ENCODE measurements at regions not wholly inside any gene's neighbourhood (a gene's known extent, or its start where the extent isn't known, plus 50 kb on each side); places are given as distances from the start of the nearest gene placed in this dataset.
"Not testable (repeated sequence)": the region's sequence is repeated elsewhere in the genome, so short reads cannot be mapped to it uniquely, and the experiment has no call there.

GRCh38 chr1:112105557-112105956 is 116.1 kb upstream of the KCND3 start:
- H3K9me3 ChIP-seq (ENCODE audit: low read length): no peaks in the 10 kb centered on the region
- H3K9ac ChIP-seq (ENCODE audit: low read length): no peak overlapping the region
- H3K4me1 ChIP-seq (ENCODE audit: insufficient read depth, low read length): no peaks in the 10 kb centered on the region
- H3K36me3 ChIP-seq (ENCODE audit: insufficient read depth, low read length): no peaks in the 10 kb centered on the region
- no peak overlapping the region for H3K27ac ChIP-seq (ENCODE audit: low read depth, low read length)
- H3K27me3 ChIP-seq (ENCODE audit: control insufficient read depth in 1 of 2, insufficient read depth in 2 of 2, low read length in 2 of 2): no peaks in the 10 kb centered on the region
- H3K4me3 ChIP-seq (ENCODE audit: low read depth in 1 of 2, low read length in 2 of 2): no peak overlapping the region

DNA sequence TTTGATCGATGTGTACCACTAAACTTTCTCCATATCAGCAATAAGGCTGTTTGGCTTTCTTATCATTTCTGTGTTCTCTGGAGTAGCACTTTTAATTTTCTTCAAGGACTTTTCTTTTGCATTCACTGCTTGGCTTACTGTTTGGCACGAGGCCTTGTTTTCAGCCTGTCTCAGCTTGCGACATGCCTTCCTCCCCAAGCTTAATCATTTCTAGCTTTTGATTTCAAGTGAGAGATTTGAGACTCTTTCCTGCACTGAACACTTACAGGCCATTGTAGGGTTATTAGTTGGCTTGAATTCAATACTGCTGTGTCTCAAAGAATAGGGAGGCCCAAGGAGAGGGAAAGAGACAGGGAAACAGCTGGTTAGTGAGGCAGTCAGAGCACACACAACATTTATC is 120.6 kb upstream of the KCND3 start:
- H3K4me3 ChIP-seq (ENCODE audit: low read depth in 1 of 2, low read length in 2 of 2): no peak overlapping the region
- H3K9me3 ChIP-seq (ENCODE audit: low read length): no peaks in the 10 kb centered on the region
- no peaks in the 10 kb centered on the region for H3K36me3 ChIP-seq (ENCODE audit: insufficient read depth, low read length)
- no peak overlapping the region for H3K9ac ChIP-seq (ENCODE audit: low read length)
- H3K4me1 ChIP-seq (ENCODE audit: insufficient read depth, low read length): no peaks in the 10 kb centered on the region
- H3K27me3 ChIP-seq (ENCODE audit: control insufficient read depth in 1 of 2, insufficient read depth in 2 of 2, low read length in 2 of 2): no peaks in the 10 kb centered on the region
- no peak overlapping the region for H3K27ac ChIP-seq (ENCODE audit: low read depth, low read length)

GRCh38 chr1:112111734-112112133 is 122.3 kb upstream of the KCND3 start:
- Histone ChIP-seq H3K4me1 (ENCODE audit: insufficient read depth, low read length) (no peaks in the 10 kb centered on the region), H3K4me3 (ENCODE audit: low read depth in 1 of 2, low read length in 2 of 2) (no peak overlapping the region), H3K27ac (ENCODE audit: low read depth, low read length) (no peak overlapping the region), H3K9me3 (ENCODE audit: low read length) (no peaks in the 10 kb centered on the region), H3K36me3 (ENCODE audit: insufficient read depth, low read length) (no peaks in the 10 kb centered on the region), H3K27me3 (ENCODE audit: control insufficient read depth in 1 of 2, insufficient read depth in 2 of 2, low read length in 2 of 2) (no peaks in the 10 kb centered on the region), H3K9ac (ENCODE audit: low read length) (no peak overlapping the region)

- Histone ChIP-seq H3K4me1 (ENCODE audit: insufficient read depth, low read length) (no peaks in the 10 kb centered on the region), H3K36me3 (ENCODE audit: insufficient read depth, low read length) (no peaks in the 10 kb centered on the region), H3K27ac (ENCODE audit: low read depth, low read length) (no peak overlapping the region), H3K9me3 (ENCODE audit: low read length) (no peaks in the 10 kb centered on the region), H3K27me3 (ENCODE audit: control insufficient read depth in 1 of 2, insufficient read depth in 2 of 2, low read length in 2 of 2) (no peaks in the 10 kb centered on the region), H3K9ac (ENCODE audit: low read length) (no peak overlapping the region), H3K4me3 (ENCODE audit: low read depth in 1 of 2, low read length in 2 of 2) (no peak overlapping the region)
Observed at GRCh38 chr1:112114540-112114939, 125.1 kb upstream of the KCND3 start.

DNA sequence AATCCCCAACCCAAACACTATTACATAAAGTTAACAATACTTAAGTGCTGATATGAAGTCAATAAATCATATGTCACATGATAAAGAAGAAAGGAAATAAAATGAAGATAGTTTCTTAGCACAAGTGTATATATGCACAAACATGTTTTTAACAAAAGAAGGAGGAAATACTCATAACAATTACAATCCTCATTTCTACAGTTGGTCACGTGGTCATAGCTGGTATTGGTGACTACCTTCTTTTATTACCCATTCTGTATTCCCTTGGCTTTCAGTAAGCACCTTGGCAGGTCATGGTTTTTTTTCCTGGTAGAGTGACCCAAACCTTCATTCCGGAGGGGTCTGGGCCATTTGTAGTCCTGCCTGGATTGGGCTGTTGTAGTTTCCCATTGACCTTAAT is 137.1 kb upstream of the KCND3 start:
- H3K27me3 ChIP-seq (ENCODE audit: control insufficient read depth in 1 of 2, insufficient read depth in 2 of 2, low read length in 2 of 2): no peaks in the 10 kb centered on the region
- no peak overlapping the region for H3K9ac ChIP-seq (ENCODE audit: low read length)
- no peak overlapping the region for H3K27ac ChIP-seq (ENCODE audit: low read depth, low read length)
- no peak overlapping the region for H3K4me3 ChIP-seq (ENCODE audit: low read depth in 1 of 2, low read length in 2 of 2)
- H3K4me1 ChIP-seq (ENCODE audit: insufficient read depth, low read length): no peaks in the 10 kb centered on the region
- no peaks in the 10 kb centered on the region for H3K9me3 ChIP-seq (ENCODE audit: low read length)
- H3K36me3 ChIP-seq (ENCODE audit: insufficient read depth, low read length): no peaks in the 10 kb centered on the region

DNA sequence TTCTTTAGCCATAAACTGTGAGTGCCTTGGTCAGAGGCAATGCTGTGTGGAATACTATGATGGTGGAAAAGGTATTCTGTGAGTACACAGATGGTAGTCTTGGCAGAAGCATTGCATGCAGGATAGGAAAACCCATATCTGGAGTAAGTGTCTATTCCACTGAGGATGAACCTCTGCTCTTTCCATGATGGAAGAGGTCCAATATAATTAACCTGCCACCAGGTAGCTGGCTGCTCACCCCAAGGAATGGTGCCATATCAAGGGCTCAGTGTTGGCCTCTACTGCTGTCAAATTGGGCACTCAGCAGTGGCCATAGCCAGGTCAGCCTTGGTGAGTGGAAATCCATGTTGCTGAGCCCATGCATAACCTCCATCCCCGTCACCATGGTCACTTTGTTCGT is 138.1 kb upstream of the KCND3 start:
- not testable (repeated sequence) for H3K4me1 ChIP-seq (ENCODE audit: insufficient read depth, low read length); H3K9ac ChIP-seq (ENCODE audit: low read length); H3K4me3 ChIP-seq (ENCODE audit: low read depth in 1 of 2, low read length in 2 of 2); H3K27me3 ChIP-seq (ENCODE audit: control insufficient read depth in 1 of 2, insufficient read depth in 2 of 2, low read length in 2 of 2); H3K9me3 ChIP-seq (ENCODE audit: low read length); H3K36me3 ChIP-seq (ENCODE audit: insufficient read depth, low read length); H3K27ac ChIP-seq (ENCODE audit: low read depth, low read length)

GRCh38 chr1:112133487-112133886 is 144.0 kb upstream of the KCND3 start:
- Histone ChIP-seq H3K9ac (ENCODE audit: low read length) (no peak overlapping the region), H3K36me3 (ENCODE audit: insufficient read depth, low read length) (no peaks in the 10 kb centered on the region), H3K4me3 (ENCODE audit: low read depth in 1 of 2, low read length in 2 of 2) (no peak overlapping the region), H3K27ac (ENCODE audit: low read depth, low read length) (no peak overlapping the region), H3K27me3 (ENCODE audit: control insufficient read depth in 1 of 2, insufficient read depth in 2 of 2, low read length in 2 of 2) (no peaks in the 10 kb centered on the region), H3K9me3 (ENCODE audit: low read length) (no peaks in the 10 kb centered on the region), H3K4me1 (ENCODE audit: insufficient read depth, low read length) (no peaks in the 10 kb centered on the region)

DNA sequence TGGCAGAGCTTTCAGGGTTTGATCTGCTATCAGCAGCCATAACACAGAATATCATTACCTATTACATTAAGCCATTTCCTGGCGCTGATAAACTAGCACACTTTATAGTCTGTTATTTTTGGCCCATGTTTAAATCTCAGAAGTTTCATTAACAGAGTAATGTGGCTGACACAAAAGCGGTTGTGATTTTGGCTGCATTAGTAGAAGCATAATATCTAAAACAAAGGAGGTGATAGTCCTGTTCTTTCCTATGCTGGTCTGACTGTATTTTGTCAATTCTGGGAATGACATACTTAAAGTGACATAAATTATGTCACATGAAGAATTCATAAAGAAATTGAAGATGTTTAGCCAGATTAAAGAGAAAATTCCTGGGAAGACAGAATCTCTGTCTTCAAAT is 151.3 kb upstream of the KCND3 start:
- H3K9me3 ChIP-seq (ENCODE audit: low read length): no peaks in the 10 kb centered on the region
- H3K9ac ChIP-seq (ENCODE audit: low read length): no peak overlapping the region
- H3K4me1 ChIP-seq (ENCODE audit: insufficient read depth, low read length): no peaks in the 10 kb centered on the region
- no peak overlapping the region for H3K4me3 ChIP-seq (ENCODE audit: low read depth in 1 of 2, low read length in 2 of 2)
- H3K36me3 ChIP-seq (ENCODE audit: insufficient read depth, low read length): no peaks in the 10 kb centered on the region
- H3K27ac ChIP-seq (ENCODE audit: low read depth, low read length): no peak overlapping the region
- no peaks in the 10 kb centered on the region for H3K27me3 ChIP-seq (ENCODE audit: control insufficient read depth in 1 of 2, insufficient read depth in 2 of 2, low read length in 2 of 2)

- no peaks in the 10 kb centered on the region for H3K36me3 ChIP-seq (ENCODE audit: insufficient read depth, low read length)
- H3K9ac ChIP-seq (ENCODE audit: low read length): no peak overlapping the region
- no peaks in the 10 kb centered on the region for H3K27me3 ChIP-seq (ENCODE audit: control insufficient read depth in 1 of 2, insufficient read depth in 2 of 2, low read length in 2 of 2)
- no peak overlapping the region for H3K27ac ChIP-seq (ENCODE audit: low read depth, low read length)
- no peaks in the 10 kb centered on the region for H3K9me3 ChIP-seq (ENCODE audit: low read length)
- H3K4me1 ChIP-seq (ENCODE audit: insufficient read depth, low read length): no peaks in the 10 kb centered on the region
- no peak overlapping the region for H3K4me3 ChIP-seq (ENCODE audit: low read depth in 1 of 2, low read length in 2 of 2)
Observed at GRCh38 chr1:112141301-112141700, 151.8 kb upstream of the KCND3 start.

DNA sequence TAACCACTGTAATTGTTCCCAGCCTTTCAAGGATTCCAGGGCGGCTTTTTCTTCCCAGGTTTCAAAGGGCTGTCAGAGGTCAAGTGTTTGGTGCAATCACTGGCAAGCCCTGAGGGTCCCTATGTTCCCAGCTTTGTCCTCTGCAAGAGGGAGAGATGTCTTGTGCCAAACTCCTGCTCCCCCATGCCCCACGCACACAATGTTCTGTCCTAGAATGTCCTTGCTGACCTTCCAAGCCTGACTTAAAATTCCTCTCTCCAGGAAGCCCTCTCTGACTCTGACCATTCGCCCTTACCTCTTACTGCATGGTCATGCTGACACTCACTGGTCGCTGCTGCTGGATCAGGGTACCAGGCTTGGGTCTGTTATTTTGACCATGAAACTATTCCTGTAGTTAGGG is 152.5 kb upstream of the KCND3 start:
- Histone ChIP-seq H3K9ac (ENCODE audit: low read length) (no peak overlapping the region), H3K27ac (ENCODE audit: low read depth, low read length) (no peak overlapping the region), H3K9me3 (ENCODE audit: low read length) (no peaks in the 10 kb centered on the region), H3K4me1 (ENCODE audit: insufficient read depth, low read length) (no peaks in the 10 kb centered on the region), H3K27me3 (ENCODE audit: control insufficient read depth in 1 of 2, insufficient read depth in 2 of 2, low read length in 2 of 2) (no peaks in the 10 kb centered on the region), H3K4me3 (ENCODE audit: low read depth in 1 of 2, low read length in 2 of 2) (no peak overlapping the region), H3K36me3 (ENCODE audit: insufficient read depth, low read length) (no peaks in the 10 kb centered on the region)

- Histone ChIP-seq H3K9ac (ENCODE audit: low read length) (no peak overlapping the region), H3K9me3 (ENCODE audit: low read length) (no peaks in the 10 kb centered on the region), H3K27ac (ENCODE audit: low read depth, low read length) (no peak overlapping the region), H3K4me1 (ENCODE audit: insufficient read depth, low read length) (no peaks in the 10 kb centered on the region), H3K27me3 (ENCODE audit: control insufficient read depth in 1 of 2, insufficient read depth in 2 of 2, low read length in 2 of 2) (no peaks in the 10 kb centered on the region), H3K4me3 (ENCODE audit: low read depth in 1 of 2, low read length in 2 of 2) (no peak overlapping the region), H3K36me3 (ENCODE audit: insufficient read depth, low read length) (no peaks in the 10 kb centered on the region)
Observed at GRCh38 chr1:112143871-112144441, 154.5 kb upstream of the KCND3 start.

DNA sequence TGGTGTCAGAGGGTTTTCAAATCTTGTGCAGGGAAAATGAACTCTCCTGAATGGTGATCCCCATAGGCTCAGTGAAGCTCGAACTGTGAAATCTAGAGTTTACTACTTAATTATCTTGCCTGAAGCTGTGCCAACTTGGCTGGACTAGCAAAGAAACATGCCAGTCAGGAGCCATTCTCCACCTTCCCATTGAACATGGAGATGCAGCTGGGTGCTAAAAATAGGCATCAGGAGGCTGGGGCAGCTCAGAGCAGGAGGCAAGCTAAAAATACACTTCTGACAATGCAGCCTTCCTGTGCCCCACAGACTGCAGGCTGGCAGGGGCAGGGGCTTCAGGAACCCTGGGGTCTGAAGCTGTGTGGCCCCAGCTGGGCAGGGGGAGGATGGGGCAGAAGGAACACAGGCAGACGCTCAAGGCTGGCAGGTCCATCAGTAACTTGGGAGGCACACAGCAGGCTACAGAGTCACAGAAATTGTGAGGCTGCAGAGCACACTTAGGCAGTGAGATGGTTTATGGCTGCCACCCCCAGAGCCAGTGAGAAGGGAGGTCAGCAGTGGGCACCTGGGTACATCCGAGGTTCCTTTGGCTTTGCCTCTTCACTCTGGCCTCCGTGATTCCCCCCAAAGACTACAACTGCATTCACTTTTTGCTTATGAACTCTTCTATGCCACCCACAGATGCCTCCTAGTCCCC is 155.4 kb upstream of the KCND3 start:
- no peak overlapping the region for H3K4me3 ChIP-seq (ENCODE audit: low read depth in 1 of 2, low read length in 2 of 2)
- no peak overlapping the region for H3K9ac ChIP-seq (ENCODE audit: low read length)
- H3K27ac ChIP-seq (ENCODE audit: low read depth, low read length): no peak overlapping the region
- H3K4me1 ChIP-seq (ENCODE audit: insufficient read depth, low read length): no peaks in the 10 kb centered on the region
- no peaks in the 10 kb centered on the region for H3K27me3 ChIP-seq (ENCODE audit: control insufficient read depth in 1 of 2, insufficient read depth in 2 of 2, low read length in 2 of 2)
- H3K36me3 ChIP-seq (ENCODE audit: insufficient read depth, low read length): no peaks in the 10 kb centered on the region
- H3K9me3 ChIP-seq (ENCODE audit: low read length): no peaks in the 10 kb centered on the region

Measured in muscle layer of colon (tissue), 2 donors.